ENCODE measurements at regions not wholly inside any gene's neighbourhood (a gene's known extent, or its start where the extent isn't known, plus 50 kb on each side); places are given as distances from the start of the nearest gene placed in this dataset.

- H3K4me1 ChIP-seq (ENCODE audit: control insufficient read depth in 4 of 4, insufficient read depth in 4 of 4, low read length in 3 of 4): no peaks in the 10 kb centered on the region
Measured at GRCh38 chr5:98722188-98722587, 51.3 kb upstream of the RGMB start.

More at GRCh38 chr5:98722188-98722587, 51.3 kb upstream of the RGMB start:
- H3K27me3 ChIP-seq (ENCODE audit: control insufficient read depth in 4 of 4, insufficient read depth in 4 of 4, low read length in 3 of 4): peaks cover 0 to 2% (median 0%) of the 10 kb centered on the region in 4 donors
- TF ChIP-seq JUND (IDR thresholded peaks at IDR 0.05) (no peak), ZBTB33 (IDR thresholded peaks at IDR 0.05) (no peak), YY1 (IDR thresholded peaks at IDR 0.05) (no peak), GABPA (IDR thresholded peaks at IDR 0.05 in 1 of 2, conservative IDR thresholded peaks at IDR 0.05 in 1 of 2) (no peak), RXRA (IDR thresholded peaks at IDR 0.05) (no peak), REST (IDR thresholded peaks at IDR 0.05) (no peak), FOXA2 (IDR thresholded peaks at IDR 0.05) (no peak), CTCF (IDR thresholded peaks at IDR 0.05; ENCODE audit: low read depth, low read length, missing input control) (no peak), HNF4G (IDR thresholded peaks at IDR 0.05) (no peak), MAX (IDR thresholded peaks at IDR 0.05) (no peak), FOXA1 (IDR thresholded peaks at IDR 0.05) (no peak), EGR1 (IDR thresholded peaks at IDR 0.05; ENCODE audit: low read depth in 2 of 2) (no peak), HNF4A (conservative IDR thresholded peaks at IDR 0.05) (no peak), ATF3 (IDR thresholded peaks at IDR 0.05) (no peak), NR2F2 (IDR thresholded peaks at IDR 0.05) (no peak), RAD21 (IDR thresholded peaks at IDR 0.05) (no peak), TAF1 (conservative IDR thresholded peaks at IDR 0.05) (no peak), SP1 (IDR thresholded peaks at IDR 0.05) (no peak)
- H3K27ac ChIP-seq (ENCODE audit: low read depth in 1 of 2, low read length in 2 of 2): no peak overlapping the region
- no peak for DNase-seq (ENCODE audit: low spot score)
- WGBS: 47% methylated on average over 2 of the region's 2 CpGs
- no peaks in the 10 kb centered on the region for H3K9me3 ChIP-seq (ENCODE audit: control insufficient read depth in 4 of 4, low read length in 3 of 4)
- H3K9ac ChIP-seq (ENCODE audit: low read depth in 1 of 2, low read length in 2 of 2): no peak overlapping the region
- no peak overlapping the region for H3K4me3 ChIP-seq (ENCODE audit: low read depth in 1 of 3, low read length in 3 of 3)
- H3K36me3 ChIP-seq (ENCODE audit: control insufficient read depth in 4 of 4, insufficient read depth in 3 of 4, low read depth in 1 of 4, low read length in 3 of 4): no peaks in the 10 kb centered on the region

Measured in liver (tissue), 8 donors.